ENCODE measurements at regions not wholly inside any gene's neighbourhood (a gene's known extent, or its start where the extent isn't known, plus 50 kb on each side); places are given as distances from the start of the nearest gene placed in this dataset.
"Not testable (repeated sequence)": the region's sequence is repeated elsewhere in the genome, so short reads cannot be mapped to it uniquely, and the experiment has no call there.

DNA sequence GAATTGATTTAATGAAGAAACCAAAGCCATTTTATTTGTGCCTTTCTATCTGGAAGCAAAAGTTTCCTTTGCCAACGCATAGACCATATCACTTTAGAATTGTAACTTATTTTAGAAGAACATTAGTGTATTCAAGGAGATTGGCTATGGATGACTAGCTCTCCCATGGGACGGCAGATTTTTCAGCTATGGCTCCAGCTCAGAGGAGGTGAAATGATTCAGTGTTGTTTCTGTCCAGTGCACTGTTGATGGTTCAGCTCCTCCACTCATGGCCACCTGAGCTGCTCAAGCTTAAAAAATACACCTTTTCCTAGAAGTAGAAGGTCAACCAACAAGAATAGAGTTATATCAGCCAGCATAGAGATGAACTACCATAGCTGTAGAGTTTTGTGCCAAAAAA, 1597.5 kb upstream of the PIK3C3 start:
- DNase-seq (ENCODE audit: low spot score), result no peak

DNA sequence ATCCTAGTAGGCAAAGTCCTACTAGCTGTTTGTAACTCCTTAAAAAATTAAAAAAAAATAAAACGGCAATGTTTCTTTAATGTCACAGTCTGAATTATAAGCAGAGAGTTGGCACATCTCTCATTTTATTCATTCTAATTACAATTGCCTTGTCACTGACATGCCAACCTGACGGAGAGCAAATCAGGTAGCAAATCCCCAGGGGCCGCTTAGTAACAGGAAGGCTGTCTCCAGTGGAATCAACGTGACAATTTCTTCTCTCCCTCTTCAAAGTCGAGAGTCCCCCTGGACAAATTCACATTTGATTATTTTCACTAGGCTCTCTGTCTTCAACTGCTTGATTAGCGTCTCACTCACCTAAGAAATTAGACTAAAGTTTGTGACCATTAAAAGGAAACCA, 1598.9 kb upstream of the PIK3C3 start:
- no peak for DNase-seq (ENCODE audit: low spot score)

DNA sequence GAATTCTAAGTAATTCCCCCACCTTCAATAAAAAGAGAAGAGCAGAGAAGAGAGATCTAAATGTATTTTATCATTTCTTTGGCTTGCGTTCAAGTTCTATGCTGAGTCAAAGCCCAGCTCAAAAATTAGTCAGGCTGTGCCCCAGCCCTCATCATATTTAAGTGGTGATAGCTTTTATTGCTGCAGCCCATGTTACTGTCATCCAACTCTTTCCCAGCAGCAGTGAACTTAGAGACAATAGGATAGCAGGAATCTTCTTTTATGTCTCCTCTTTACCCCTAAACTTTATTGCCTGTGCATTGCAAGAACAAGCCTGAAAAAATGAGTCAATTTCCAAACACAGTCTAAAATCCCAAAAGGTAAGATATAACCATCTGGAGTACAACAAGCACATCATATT, 1599.3 kb upstream of the PIK3C3 start:
- DNase-seq (ENCODE audit: low spot score), result no peak

DNA sequence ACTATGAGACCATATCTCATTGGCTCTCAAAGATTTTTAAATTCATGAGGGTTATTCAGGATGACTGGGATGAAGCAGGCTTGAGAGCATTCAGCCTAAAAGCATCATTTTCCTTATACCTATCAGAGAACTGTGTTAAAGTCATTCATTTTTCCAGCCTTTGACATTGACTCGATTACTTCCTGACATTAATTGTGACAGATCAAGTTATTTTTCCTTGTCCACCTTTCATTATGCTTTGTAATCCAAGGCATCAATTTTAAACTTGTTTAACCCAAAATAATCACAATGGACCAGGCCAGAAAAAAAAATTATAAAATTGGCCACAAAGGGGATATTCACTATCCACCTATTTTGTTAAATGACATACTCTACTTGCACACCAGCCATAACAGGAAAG, 1606.8 kb upstream of the PIK3C3 start:
- no peak for DNase-seq (ENCODE audit: low spot score)

DNA sequence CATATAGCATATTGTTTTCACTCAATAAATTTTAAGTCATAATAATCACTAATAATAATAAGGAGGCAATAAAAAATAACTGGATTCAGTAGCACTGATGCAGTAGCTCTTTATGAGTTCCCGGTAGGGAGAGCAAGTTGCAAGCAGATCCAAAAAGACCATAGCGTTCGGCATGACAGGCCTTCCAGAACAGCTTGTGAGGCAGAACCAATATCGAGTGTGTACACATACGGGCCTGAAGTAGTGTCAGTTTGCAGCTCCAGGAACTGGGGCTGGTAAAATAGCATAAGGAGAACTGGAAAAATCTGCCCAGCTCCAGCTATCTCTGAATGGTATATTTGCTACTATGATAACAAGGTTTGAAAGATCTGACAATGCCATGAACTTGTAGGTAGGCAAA, 1607.8 kb upstream of the PIK3C3 start:
- no peak for DNase-seq (ENCODE audit: low spot score)

DNA sequence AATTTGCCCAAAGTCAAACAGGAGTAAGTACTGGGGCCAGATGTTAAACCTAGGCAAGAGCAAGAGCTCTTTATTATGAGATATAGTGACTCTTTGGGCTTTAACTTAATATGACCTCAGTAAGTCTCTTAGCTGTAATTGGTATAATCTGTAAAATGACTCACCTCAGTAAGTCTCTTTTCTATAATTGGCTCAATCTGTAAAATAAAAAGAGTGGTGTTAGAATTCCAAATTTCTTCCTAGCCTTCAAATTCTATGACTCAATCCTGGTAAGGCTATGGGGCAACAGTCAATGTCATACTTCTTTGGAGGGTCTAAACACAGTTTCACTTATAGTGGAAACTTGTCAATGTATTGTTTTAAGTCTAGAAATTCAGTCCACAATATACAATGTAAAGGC, 1608.9 kb upstream of the PIK3C3 start:
- DNase-seq (ENCODE audit: low spot score), result no peak

DNA sequence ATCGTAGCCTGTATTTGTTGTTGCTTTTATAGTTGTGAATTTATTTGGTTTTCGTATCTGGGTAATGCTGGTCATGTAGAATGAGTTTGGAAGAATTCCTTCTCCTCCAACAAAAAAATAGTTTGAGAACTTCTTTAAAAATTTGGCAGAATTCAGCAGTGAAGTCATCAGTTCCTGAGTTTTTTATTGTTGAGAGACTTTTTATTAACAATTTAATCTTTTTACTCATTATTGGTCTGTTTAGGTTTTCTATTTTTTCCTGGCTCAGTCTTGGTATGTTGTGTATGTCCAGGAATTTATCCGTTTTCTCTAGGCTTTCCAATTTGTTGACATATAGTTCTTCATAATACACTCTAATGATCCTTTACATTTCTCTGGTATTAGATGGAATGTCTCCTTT, 1613.3 kb upstream of the PIK3C3 start:
- DNase-seq (ENCODE audit: low spot score), result no peak

DNA sequence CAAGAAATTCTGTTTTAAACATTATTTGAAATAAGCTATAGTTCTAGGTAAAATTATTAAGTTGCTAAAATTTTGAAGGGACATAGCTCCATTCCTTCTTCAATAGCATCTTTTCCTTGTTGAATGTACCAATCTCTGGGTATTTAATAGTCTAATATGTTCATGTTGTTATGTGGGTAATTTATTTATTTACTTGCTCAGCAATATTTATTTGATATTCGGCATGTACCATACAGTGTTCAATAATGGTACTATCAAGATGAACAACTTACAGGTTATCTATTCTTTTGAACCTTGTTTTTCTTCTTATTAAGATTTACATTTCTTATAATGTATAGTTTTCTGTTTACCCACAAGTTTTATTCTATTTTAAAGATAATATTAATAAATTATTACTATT, 1616.8 kb upstream of the PIK3C3 start:
- DNase-seq (ENCODE audit: low spot score), result no peak

DNA sequence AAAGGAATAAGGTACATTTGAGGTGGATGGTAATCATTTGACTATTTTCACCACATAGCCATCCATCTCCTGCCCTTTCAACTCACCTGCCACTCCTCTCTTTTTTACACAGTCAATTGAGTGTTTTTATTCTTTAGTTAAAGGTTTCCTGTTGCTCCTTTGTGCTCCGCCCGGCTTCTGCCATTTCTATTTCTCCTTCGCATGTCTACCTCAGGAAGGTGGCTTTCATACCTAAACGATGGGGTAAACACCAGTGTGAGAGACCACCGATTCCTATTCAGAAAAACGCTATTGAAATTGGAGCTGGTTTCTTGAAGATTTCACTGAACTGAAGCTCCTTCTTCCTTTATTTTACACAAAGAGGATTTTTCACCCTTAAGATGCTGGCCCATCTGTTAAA, 1628.0 kb upstream of the PIK3C3 start:
- no peak for DNase-seq (ENCODE audit: low spot score)

DNA sequence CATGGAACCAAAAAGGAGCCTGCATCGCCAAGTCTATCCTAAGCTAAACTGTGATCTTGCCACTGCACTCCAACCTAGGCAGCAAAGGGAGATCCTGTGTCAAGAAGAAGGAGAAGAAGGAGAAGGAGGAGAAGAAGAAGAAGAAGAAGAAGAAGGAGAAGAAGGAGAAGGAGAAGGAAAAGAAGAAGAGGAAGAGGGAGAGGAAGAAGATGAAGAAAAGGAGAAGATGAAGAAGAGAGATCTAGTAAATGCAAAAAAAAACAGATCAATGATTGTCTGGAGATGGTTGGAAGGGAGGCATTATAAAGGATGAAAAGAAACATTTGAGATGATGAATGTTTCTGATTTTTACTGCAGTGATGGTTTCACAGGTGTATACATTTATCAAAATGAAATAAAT, 1629.0 kb upstream of the PIK3C3 start:
- DNase-seq (ENCODE audit: low spot score), result no peak

DNA sequence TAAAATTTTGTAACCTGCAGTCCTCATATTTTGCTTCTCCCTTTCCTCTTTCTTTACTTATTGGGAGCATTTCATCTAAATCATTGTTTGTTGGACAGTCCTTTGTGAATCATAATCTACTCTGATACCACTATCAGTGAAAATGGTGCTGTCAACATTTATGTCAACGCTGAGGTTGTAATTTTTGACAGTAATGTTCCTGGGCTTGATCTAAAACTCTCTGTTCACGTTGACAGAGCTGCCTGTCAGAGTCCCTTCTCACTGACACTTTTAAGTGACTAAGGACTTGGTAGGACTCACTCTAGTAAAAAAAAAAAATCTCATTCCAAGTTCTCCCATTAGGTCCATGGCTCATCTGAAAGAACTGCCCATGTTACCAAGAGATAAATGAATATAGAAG, 1640.8 kb upstream of the PIK3C3 start:
- DNase-seq (ENCODE audit: low spot score), result no peak

DNA sequence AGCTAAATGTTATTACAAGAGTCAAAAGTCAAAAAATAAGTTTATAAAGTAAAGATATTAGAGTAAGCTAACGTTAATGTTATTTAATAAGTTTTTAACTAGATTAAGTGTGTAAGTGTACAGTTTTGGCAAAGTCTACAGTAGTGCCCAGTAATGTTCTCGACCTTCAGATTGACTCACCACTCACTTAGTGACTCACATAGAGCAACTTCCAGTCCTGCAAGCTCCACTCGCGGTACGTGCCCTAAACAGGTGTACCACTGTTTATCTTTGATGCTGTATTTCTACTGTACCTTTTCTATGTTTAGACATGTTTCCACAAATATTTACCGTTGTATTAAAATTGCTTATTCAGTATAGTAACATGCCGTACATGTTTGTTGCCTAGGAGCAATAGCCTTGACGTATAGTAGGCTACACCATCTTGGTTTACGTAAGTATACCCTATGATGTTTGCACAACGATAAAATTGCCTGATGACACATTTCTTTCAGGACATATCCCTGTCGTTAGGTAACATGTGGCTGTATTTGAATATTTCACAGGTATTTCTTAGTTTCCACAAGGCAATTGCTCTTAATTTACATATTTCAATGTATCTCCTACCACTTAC, 1641.9 kb upstream of the PIK3C3 start:
- DNase-seq (ENCODE audit: low spot score), result no peak

DNA sequence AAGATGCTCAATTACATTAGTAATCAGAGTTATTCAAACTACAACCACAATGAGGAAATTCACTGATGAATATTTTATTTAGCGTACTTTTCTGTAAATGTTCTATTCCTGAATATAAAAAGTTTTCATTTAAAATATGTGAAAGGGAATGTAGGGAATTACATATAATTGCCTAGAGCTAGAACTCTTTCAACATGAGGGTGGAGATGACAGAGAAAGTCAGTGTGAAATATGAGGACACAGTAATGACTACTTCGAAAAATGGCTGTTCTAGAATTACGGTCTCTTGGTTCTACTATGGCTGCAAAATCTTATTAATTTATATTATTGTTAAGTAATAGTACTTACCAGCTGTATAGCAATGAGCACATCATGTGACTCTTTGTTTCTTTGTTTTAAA, 1647.4 kb upstream of the PIK3C3 start:
- no peak for DNase-seq (ENCODE audit: low spot score)

DNA sequence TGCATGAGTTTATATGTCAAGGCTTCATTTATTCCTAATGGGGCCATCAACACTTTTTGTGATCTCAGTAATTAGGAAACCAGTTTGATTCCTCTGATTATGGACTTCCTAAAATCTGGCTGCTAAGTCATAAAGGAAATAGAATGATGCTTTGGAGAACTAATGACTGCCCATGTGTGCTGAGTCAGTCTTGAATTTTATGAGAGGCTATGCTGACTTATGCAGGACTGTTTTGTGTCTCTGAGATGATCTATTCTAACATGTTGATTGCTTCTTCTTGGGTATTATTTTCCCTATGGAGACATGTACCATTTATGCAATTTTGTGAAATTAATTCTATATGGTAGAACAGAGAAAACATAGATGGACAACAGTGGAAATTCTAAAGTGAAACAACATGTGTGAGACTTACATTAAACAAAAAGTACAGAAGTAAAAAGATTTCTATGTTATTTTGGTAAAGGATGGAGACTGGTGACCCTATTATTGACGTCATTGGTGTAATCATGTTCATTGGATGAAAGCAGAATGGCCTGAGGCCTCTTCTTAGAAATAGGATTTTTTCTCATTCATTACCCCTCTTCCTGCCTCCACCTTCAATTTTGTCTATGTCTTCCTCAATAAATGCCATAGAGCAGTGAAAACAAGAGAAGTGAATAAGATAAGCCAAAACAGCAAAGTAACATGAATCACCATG, 1658.2 kb upstream of the PIK3C3 start:
- no peak for DNase-seq (ENCODE audit: low spot score)

DNA sequence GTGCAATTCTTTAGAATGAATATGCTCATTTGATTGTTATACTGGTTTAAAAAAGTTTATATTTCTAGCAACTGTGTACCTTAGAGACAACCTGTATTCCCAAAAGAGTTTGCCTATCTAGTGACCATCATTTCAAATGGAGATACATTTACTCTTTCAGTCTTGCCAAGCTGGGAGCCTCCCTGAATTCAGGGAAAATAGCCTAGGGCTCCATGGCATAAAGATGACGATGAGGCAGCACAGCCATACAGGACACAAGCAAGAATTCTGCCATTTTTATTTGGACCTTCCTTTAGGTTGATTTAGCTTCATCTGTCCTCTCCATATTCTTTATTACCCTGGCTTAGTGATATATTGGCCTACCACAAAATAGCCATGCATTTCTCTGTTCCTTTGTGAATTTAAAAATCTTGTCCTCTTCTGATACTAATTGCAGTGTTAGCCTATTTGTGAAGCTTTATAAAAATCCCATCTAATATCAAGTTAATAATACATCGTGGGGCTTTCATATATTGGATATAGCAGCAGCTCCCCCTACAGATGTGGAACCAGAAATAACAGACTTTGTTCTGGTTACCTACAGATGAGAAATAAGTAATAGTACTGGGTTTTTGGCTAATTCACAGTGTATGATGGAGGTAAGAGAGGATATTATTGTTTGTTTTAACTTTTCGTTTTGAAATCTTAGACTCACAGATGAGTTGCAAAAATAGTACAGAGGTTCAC, 1661.9 kb upstream of the PIK3C3 start:
- DNase-seq (ENCODE audit: low spot score), result no peak

DNA sequence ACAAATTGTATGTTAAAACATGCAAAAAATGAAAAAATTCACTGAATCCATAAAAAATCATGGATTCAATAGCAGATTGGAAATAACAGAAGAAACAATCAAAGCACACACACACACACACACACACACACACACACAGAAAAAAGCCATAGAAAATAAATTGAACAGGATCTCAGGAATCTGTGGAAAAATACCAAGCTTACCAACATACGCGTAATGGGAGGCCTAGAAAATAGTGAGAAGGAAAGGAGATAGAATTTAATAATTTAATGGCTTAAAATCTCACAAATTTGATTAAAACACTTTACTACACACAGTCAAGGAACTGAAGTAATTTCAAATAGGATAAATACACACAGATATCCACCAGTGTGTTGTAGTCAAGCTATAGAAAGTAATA, 1671.5 kb upstream of the PIK3C3 start:
- DNase-seq (ENCODE audit: low spot score), result no peak

DNA sequence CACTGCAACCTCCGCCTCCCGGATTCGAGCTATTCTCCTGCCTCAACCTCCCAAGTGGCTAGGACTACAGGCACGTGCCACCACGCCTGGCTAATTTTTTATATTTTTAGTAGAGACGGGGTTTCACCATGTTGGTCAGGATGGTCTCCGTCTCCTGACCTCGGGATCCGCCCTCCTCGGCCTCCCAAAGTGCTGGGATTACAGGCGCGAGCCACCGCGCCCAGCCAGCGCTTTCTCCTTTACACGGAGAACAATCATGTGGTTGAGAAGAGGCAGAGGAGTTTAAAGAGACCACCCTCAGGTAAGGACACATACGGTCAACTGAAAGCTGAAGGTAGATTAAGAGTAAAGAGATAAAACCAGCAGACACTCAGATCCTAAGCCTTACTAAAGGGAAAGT, 1673.7 kb upstream of the PIK3C3 start:
- not testable (repeated sequence) for DNase-seq (ENCODE audit: low spot score)

DNA sequence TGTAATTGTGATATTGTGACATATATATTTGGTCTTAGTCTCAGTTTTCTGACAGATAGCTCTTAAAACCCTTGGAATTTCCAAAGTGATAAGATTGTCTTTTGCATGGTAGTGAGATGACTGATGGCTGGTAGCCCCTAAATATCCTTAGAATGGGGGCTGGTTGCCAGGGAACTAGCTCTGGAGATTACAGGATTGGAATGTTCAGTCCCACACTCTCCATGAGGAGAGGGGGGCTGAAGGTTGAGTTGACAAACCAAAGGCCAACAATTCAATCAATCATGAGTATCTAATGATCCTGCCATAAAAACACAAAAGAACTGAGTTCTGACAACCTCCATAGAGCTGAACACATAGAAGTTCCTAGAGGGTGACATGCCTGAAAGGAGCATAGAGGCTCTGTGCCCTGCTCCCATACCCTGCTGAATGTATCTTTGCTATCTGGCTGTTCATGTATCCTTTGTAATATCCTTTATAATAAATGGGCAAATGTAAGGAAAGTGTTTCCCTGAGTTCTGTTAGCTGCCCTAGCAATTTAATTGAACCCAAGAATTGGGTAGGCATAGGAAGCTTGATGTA, 1680.3 kb upstream of the PIK3C3 start:
- no peak for DNase-seq (ENCODE audit: low spot score)

DNA sequence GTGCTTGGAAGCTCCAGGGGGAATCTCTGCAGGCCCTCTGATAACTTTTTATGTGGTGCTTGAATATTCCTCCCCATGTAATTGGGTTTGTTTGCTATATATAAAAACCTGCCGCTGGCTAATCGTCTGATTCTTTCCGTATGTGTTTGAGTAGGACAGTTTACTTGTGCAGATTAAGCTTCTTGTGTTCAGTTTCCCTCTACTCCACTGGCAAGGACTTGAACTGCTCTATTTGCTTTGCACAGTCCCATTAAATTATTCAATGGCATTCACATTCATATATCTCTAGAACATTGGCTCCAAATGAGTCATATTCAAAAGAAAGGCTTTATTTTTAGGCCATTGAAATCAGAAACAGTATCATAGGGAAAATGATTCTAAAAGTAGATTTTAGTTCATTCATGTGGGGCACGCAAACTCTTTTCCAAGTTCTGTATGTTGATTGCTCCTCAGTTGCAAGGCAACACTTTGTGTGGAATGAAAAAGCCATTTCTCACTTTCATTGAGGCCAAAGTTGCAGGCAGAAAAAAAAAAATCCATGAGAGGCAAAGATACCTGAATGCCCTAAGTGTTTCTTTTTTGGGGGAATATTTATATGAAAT, 1682.3 kb upstream of the PIK3C3 start:
- no peak for DNase-seq (ENCODE audit: low spot score)

DNA sequence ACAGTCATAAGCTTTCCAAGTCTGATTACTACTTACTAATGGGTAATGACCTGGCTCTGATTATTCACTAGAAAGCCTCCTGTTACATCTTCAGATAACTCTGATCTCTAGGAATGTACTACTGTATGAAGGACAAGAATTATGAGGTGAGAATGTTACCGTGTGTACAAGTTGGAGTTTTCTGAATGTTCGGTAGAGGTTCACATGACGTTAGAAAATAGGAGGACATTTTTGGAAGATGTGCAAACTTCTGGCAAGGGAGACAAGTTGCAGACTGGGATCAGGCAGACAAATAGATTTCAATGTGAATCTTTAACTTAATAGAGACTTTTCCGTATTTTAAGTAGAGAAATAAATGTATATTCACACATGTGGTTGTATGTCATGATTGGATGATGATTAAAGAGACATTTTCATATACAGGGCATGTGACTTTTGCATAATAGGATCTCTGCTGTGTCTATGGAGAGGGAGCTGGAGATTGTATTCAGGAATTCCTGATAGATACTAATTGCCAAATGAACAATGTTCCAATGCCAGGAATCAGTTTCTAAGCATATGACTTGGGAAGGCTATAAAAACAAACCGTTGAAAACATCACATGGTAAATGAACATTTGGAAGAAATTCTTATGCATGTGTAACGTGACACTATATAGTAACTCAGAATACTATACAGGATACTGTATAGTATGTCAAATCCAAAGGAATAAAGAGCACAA, 1695.8 kb upstream of the PIK3C3 start:
- no peak for DNase-seq (ENCODE audit: low spot score)

DNA sequence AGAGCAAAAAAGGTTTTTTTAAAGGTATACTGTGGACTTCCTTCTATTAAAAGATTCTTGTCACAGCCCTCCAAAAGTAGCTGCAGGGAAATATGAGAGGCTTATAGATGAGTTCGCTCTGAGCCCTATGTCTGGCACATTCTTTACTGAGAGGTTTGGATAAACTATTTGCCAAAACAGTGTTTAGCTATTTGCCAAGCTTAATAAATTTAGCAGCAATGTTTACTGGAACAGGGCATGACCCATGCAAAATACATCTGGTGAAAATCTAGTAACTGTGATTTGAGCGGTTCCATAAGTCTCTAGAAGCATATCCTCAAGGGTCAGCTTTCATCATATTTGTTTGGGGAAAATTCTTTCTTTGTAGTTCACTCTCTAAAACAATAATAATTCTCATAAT, 1696.7 kb upstream of the PIK3C3 start:
- no peak for DNase-seq (ENCODE audit: low spot score)

DNA sequence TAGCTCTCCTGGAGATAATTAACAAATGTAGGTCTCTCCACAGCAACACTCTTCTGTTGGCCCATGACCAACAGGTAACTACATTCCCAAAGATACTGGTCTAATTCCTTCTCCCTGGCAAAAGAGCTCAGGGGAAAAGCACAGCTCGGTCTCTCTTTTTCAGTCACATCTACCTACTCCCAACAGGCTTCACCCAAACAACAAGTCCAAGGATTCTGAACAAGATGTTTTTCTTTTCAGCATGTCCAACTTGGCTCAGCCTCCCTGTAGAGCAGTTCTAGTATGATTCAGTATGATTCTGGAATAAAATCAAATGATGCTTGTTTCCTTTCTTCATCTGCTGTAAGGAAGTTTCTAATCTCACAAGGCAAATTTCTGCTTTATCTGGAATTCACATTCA, 1704.8 kb upstream of the PIK3C3 start:
- DNase-seq (ENCODE audit: low spot score), result no peak

Measured in kidney capillary endothelial cell (primary cell).